ENCODE measurements at regions not wholly inside any gene's neighbourhood (a gene's known extent, or its start where the extent isn't known, plus 50 kb on each side); places are given as distances from the start of the nearest gene placed in this dataset.

DNA sequence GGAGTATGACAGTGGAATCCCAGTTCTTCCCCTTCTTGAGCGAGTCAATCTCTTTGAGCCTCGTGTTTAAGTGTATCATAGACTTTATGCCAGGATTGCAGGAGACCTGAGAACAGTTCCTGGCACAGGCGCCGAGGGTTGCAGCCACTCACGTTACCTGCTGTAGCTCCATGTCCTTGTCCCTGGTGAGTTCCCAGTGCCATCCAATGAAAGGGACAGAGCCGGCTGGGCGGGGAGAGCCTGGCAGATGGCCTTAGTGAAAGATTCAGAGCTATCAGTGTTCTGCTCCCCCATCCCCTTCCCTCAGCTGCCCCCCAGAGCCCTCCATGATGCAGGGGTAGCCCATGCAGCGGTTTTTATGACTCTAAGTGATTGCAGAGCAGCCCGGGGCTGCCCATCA is 554.0 kb downstream of the BNC2 start:
- TF ChIP-seq EZH2 (IDR thresholded peaks at IDR 0.05; ENCODE audit: borderline replicate concordance, low read depth, low read length) = no peak
- no peak for TF ChIP-seq MTF1 (CRISPR knock-in tag; IDR thresholded peaks at IDR 0.05; ENCODE audit: borderline replicate concordance)

Measured in K562 (cell line).